Neuronal stem cell (in vitro differentiated cells): ENCODE measurements at regions not wholly inside any gene's neighbourhood (a gene's known extent, or its start where the extent isn't known, plus 50 kb on each side); places are given as distances from the start of the nearest gene placed in this dataset.

ENCODE experiments used
- DNase-seq: peaks from one replicate; pipeline ENCODE4 v3.0.0-alpha.2; 2013; ENCODE audit warnings: low spot score
- H2AFZ ChIP-seq: one replicate; pipeline ENCODE4 v1.6.1; 2013; ENCODE audit warnings: mild to moderate bottlenecking, low read length, inconsistent platforms
- H2AK5ac ChIP-seq: 2 replicates; pipeline ENCODE4 v1.6.1; 2013; ENCODE audit warnings: low read depth, mild to moderate bottlenecking, inconsistent platforms, low read length, moderate library complexity, mixed read lengths
- H2BK120ac ChIP-seq: 2 replicates; pipeline ENCODE4 v1.6.1; 2013; ENCODE audit warnings: low read depth, mild to moderate bottlenecking, inconsistent platforms, low read length, moderate library complexity, mixed read lengths
- H2BK12ac ChIP-seq: one replicate; pipeline ENCODE4 v1.6.1; 2013; ENCODE audit warnings: low read length, inconsistent platforms
- H2BK15ac ChIP-seq: 2 replicates; pipeline ENCODE4 v1.6.1; 2013; ENCODE audit warnings: mild to moderate bottlenecking, low read length, inconsistent platforms, mixed read lengths
- H2BK5ac ChIP-seq: one replicate; pipeline ENCODE4 v1.6.1; 2013; ENCODE audit warnings: inconsistent platforms, mild to moderate bottlenecking, low read length, moderate library complexity
- H3K14ac ChIP-seq: one replicate; pipeline ENCODE4 v1.6.1; 2013; ENCODE audit warnings: low read length, inconsistent platforms
- H3K18ac ChIP-seq: 2 replicates; pipeline ENCODE4 v1.6.1; 2013; ENCODE audit warnings: low read length, inconsistent platforms
- H3K23ac ChIP-seq: 2 replicates; pipeline ENCODE4 v1.6.1; 2013; ENCODE audit warnings: low read depth, mild to moderate bottlenecking, mixed read lengths, low read length, inconsistent platforms; ENCODE audit not compliant: poor library complexity
- H3K27ac ChIP-seq: replicated peaks from 3 replicates; pipeline ENCODE4 v1.5.1; 2013; ENCODE audit warnings: low read length, inconsistent platforms
- H3K27me3 ChIP-seq, 3 experiments: 2 replicates each; pipeline ENCODE4 v1.6.1; 2013; ENCODE audit warnings: low read length in 3 of 3, mild to moderate bottlenecking in 2 of 3, inconsistent platforms in 1 of 3, low read depth in 1 of 3, mixed read lengths in 1 of 3, moderate library complexity in 1 of 3; ENCODE audit not compliant: control insufficient read depth in 3 of 3, insufficient read depth in 3 of 3
- H3K36me3 ChIP-seq, 2 donors: replicated peaks in 1 of 2; 2 replicates each; pipeline ENCODE4 v1.6.1; 2013; ENCODE audit warnings: low read length in 2 of 2; ENCODE audit not compliant: control insufficient read depth in 2 of 2, insufficient read depth in 2 of 2
- H3K4ac ChIP-seq: 2 replicates; pipeline ENCODE4 v1.6.1; 2013; ENCODE audit warnings: inconsistent platforms, mild to moderate bottlenecking, low read length, moderate library complexity
- H3K4me1 ChIP-seq, 2 donors: 1 replicate in 1 of 2; 2 replicates in 1 of 2; pipeline ENCODE4 v1.6.1; 2013; ENCODE audit warnings: low read length in 2 of 2, low read depth in 1 of 2; ENCODE audit not compliant: control insufficient read depth in 2 of 2, insufficient read depth in 1 of 2
- H3K4me2 ChIP-seq: one replicate; pipeline ENCODE4 v1.6.1; 2013; ENCODE audit warnings: mild to moderate bottlenecking, low read length, inconsistent platforms; ENCODE audit not compliant: insufficient read depth, poor library complexity, severe bottlenecking
- H3K4me3 ChIP-seq, 2 donors: 2 replicates each; pipeline ENCODE4 v1.5.1; 2013; ENCODE audit warnings: low read length in 2 of 2, mild to moderate bottlenecking in 2 of 2, inconsistent platforms in 1 of 2, moderate library complexity in 1 of 2
- H3K79me1 ChIP-seq: one replicate; pipeline ENCODE4 v1.6.1; 2013; ENCODE audit warnings: low read depth, mild to moderate bottlenecking, inconsistent platforms, low read length, moderate library complexity
- H3K9ac ChIP-seq: one replicate; pipeline ENCODE4 v1.6.1; 2013; ENCODE audit warnings: mild to moderate bottlenecking, low read depth, low read length, inconsistent platforms; ENCODE audit not compliant: poor library complexity
- H3K9me3 ChIP-seq, 2 donors: replicated peaks in 1 of 2; 2 replicates each; pipeline versions ENCODE3 to v1.6.1; 2013; ENCODE audit warnings: low read length in 2 of 2, mild to moderate bottlenecking in 2 of 2, inconsistent platforms in 1 of 2, low read depth in 1 of 2, mixed read lengths in 1 of 2, moderate library complexity in 1 of 2; ENCODE audit not compliant: control insufficient read depth in 2 of 2, insufficient read depth in 1 of 2
- H4K8ac ChIP-seq: one replicate; pipeline ENCODE4 v1.6.1; 2013; ENCODE audit warnings: low read depth, mild to moderate bottlenecking, inconsistent platforms, low read length, moderate library complexity
- H4K91ac ChIP-seq: one replicate; pipeline ENCODE4 v1.6.1; 2013; ENCODE audit warnings: low read length, low read depth, mild to moderate bottlenecking, inconsistent platforms; ENCODE audit not compliant: poor library complexity
- WGBS, 2 donors: extraction: QIAGEN DNeasy Blood & Tissue Kit; methylation state at CpG; one replicate each; pipeline ENCODE4 v1.1.7; 2013; ENCODE audit warnings: missing lambda C conversion rate in 2 of 2, mixed read lengths in 1 of 2; ENCODE audit not compliant: insufficient read length in 2 of 2, insufficient replicate concordance in 1 of 2; ENCODE audit errors: extremely low coverage in 2 of 2; 5-methylcytosine and 5-hydroxymethylcytosine counted together

DNA sequence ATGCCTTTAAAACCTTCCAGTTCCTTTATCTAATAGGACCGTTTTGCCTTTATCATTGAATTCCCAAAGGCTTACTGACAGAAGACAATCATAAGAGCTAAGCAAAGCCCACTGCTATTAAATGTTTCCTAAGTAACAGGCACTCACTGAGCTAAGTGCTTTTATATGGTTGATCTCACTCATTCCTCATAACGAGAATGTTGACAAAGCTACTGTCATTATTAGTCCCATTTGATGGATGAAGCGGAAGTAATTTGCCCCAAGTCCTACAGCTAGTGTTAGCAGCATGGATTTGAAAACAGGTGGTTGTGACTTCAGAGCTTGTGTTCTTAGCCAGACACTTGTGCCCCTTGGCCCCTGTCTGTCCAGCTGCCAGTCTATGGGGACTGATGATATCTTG, 134.8 kb upstream of the SERPINE2 start:
- H3K4me3 ChIP-seq = no peak overlapping the region
- no peak overlapping the region for H2AFZ ChIP-seq

DNA sequence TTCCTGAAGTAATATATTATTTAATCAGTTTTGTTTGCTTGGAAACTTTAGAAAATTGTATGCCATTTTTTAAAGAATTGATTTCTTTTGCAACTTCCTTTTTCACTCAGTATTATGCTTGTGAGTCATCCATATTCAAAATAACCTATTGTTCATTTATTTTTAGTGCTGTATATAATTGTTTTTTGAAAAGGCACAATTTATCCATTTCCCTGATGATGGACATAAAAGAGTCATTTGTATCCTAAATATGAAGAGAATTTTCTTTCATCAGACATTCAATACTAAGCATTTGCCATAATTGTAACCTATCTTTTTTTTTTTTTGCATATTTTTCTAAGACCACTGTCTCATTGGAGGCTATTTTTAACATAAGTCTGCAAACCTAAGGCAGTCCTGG, 134.1 kb upstream of the SERPINE2 start:
- peaks cover 0 to 3% of the 10 kb centered on the region in 2 donors for H3K4me1 ChIP-seq
- no peak overlapping the region for H3K4me3 ChIP-seq
- H3K79me1 ChIP-seq = no peaks in the 10 kb centered on the region
- H3K4me2 ChIP-seq = no peak overlapping the region
- H3K23ac ChIP-seq = no peak overlapping the region
- H3K27me3 ChIP-seq = no peaks in the 10 kb centered on the region
- H3K18ac ChIP-seq = no peak overlapping the region
- H3K4ac ChIP-seq = no peak overlapping the region
- no peak overlapping the region for H2BK120ac ChIP-seq
- no peak overlapping the region for H2BK15ac ChIP-seq
- H4K8ac ChIP-seq = no peak overlapping the region
- H2BK12ac ChIP-seq = no peak overlapping the region
- no peaks in the 10 kb centered on the region for H3K9me3 ChIP-seq
- H2AFZ ChIP-seq = no peak overlapping the region
- H3K14ac ChIP-seq = no peak overlapping the region
- no peak overlapping the region for H2BK5ac ChIP-seq
- no peak for DNase-seq
- no peak overlapping the region for H3K9ac ChIP-seq
- H3K27ac ChIP-seq = no peak overlapping the region
- H3K36me3 ChIP-seq = no peaks in the 10 kb centered on the region
- no peak overlapping the region for H4K91ac ChIP-seq
- H2AK5ac ChIP-seq = no peak overlapping the region

More for the DNA sequence above, 134.8 kb upstream of the SERPINE2 start:
- Histone ChIP-seq H3K36me3 (no peaks in the 10 kb centered on the region), H2BK5ac (no peak overlapping the region), H3K14ac (no peak overlapping the region), H2AK5ac (no peak overlapping the region), H3K4me1 (peaks cover 0 to 3% of the 10 kb centered on the region in 2 donors), H3K18ac (no peak overlapping the region), H2BK15ac (no peak overlapping the region), H3K27ac (no peak overlapping the region), H2BK120ac (no peak overlapping the region), H3K27me3 (no peaks in the 10 kb centered on the region), H2BK12ac (no peak overlapping the region), H3K4ac (no peak overlapping the region), H3K9ac (no peak overlapping the region), H3K9me3 (no peaks in the 10 kb centered on the region), H3K79me1 (no peaks in the 10 kb centered on the region), H4K8ac (no peak overlapping the region), H4K91ac (no peak overlapping the region), H3K4me2 (no peak overlapping the region), H3K23ac (no peak overlapping the region)
- DNase-seq = no peak
- no CpG with 5 or more reads among the region's 3 CpGs for WGBS, 2 donors

DNA sequence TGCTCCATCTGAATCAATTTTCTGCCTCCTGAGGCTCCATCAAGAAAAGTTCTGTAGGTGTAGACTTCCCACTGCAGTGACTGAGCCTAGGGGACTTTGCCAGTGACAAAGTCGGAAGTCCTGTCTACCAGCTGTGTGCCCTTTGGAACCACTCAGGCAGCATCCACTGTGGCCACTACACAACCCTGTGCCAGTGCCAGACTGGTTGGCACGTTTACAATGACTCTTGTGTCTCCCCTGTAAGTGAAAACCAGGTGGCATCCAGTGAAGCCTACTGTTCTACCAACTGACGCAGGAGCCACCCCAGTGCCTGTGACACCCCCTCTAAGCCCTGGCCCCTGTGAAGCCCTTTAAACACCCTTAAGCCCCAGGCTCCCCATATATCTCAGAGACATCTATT, 132.1 kb upstream of the SERPINE2 start:
- no peak overlapping the region for H3K9ac ChIP-seq
- H2BK120ac ChIP-seq = no peak overlapping the region
- peaks cover 0 to 3% of the 10 kb centered on the region in 2 donors for H3K4me1 ChIP-seq
- H3K18ac ChIP-seq = no peak overlapping the region
- no peak overlapping the region for H3K4me3 ChIP-seq
- H2BK5ac ChIP-seq = no peak overlapping the region
- H4K8ac ChIP-seq = no peak overlapping the region
- no peaks in the 10 kb centered on the region for H3K79me1 ChIP-seq
- H3K4me2 ChIP-seq = no peak overlapping the region
- no peak overlapping the region for H2AK5ac ChIP-seq
- no peak overlapping the region for H3K4ac ChIP-seq
- no peaks in the 10 kb centered on the region for H3K27me3 ChIP-seq
- H3K36me3 ChIP-seq = no peaks in the 10 kb centered on the region
- H2BK15ac ChIP-seq = no peak overlapping the region
- H4K91ac ChIP-seq = no peak overlapping the region
- no peak overlapping the region for H2AFZ ChIP-seq
- no peak for DNase-seq
- no peaks in the 10 kb centered on the region for H3K9me3 ChIP-seq
- H2BK12ac ChIP-seq = no peak overlapping the region
- H3K23ac ChIP-seq = no peak overlapping the region
- H3K27ac ChIP-seq = no peak overlapping the region
- H3K14ac ChIP-seq = no peak overlapping the region
- no CpG with 5 or more reads among the region's 3 CpGs for WGBS, 2 donors

DNA sequence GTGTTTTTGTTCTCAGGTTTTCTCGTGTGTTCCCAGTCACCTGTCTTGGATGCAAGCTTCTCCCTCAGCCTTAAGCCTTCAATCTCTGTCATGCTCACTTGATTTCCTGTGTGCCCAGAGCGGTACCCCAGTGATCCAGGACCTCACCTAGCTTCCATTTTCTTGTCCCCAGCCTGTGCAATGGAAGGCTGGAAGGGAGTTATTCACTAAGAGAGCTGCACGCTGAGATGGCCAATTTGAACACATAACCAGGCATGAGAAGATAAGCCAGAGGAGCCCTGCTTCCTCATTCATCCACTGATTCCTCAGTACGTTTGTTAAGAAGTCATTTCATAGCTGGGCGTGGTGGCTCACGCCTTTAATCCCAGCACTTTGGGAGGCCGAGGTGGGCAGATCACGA, 130.8 kb upstream of the SERPINE2 start:
- H3K79me1 ChIP-seq = no peaks in the 10 kb centered on the region
- H4K8ac ChIP-seq = no peak overlapping the region
- DNase-seq = no peak
- no peak overlapping the region for H2BK120ac ChIP-seq
- H3K4me2 ChIP-seq = no peak overlapping the region
- H3K9ac ChIP-seq = no peak overlapping the region
- H3K9me3 ChIP-seq = no peaks in the 10 kb centered on the region
- no peak overlapping the region for H2AFZ ChIP-seq
- H2AK5ac ChIP-seq = no peak overlapping the region
- no peak overlapping the region for H3K4ac ChIP-seq
- H4K91ac ChIP-seq = no peak overlapping the region
- H3K4me1 ChIP-seq = peaks cover 0 to 3% of the 10 kb centered on the region in 2 donors
- no peak overlapping the region for H3K18ac ChIP-seq
- no peak overlapping the region for H2BK12ac ChIP-seq
- H3K4me3 ChIP-seq = no peak overlapping the region
- H3K27ac ChIP-seq = no peak overlapping the region
- H3K36me3 ChIP-seq = no peaks in the 10 kb centered on the region
- H3K23ac ChIP-seq = no peak overlapping the region
- no peak overlapping the region for H2BK15ac ChIP-seq
- WGBS, 2 donors = no CpG with 5 or more reads among the region's 8 CpGs
- no peaks in the 10 kb centered on the region for H3K27me3 ChIP-seq
- no peak overlapping the region for H3K14ac ChIP-seq
- no peak overlapping the region for H2BK5ac ChIP-seq
